Natural killer cell treated with Interleukin-12 subunit alpha and Interleukin-12 subunit beta and Interleukin-15 and Interleukin-18, amount 100 ng/mL, for 72 hours (primary cell): ENCODE measurements at regions not wholly inside any gene's neighbourhood (a gene's known extent, or its start where the extent isn't known, plus 50 kb on each side); places are given as distances from the start of the nearest gene placed in this dataset.
A peak's percentile ranks its signal among the peaks of the same experiment; 100 is the strongest.

Experiments
- ATAC-seq, 2 donors: fragments of 150-1000 bp; cut with Tn5 transposase in 1 of 2; sonication (Bioruptor Pico), chemical (Tn5 transposase) in 1 of 2; 2 replicates each; pipeline ENCODE4 v1.10.0; 2021
- DNase-seq: peaks from one replicate; pipeline ENCODE4 v3.0.0; 2022; ENCODE audit warnings: low spot score
- H3K27ac Mint-ChIP-seq, 2 donors: 1 replicate in 1 of 2; 2 replicates in 1 of 2; pipeline ENCODE4 v1.8.0; 2022; ENCODE audit warnings: mixed read lengths in 2 of 2, mild to moderate bottlenecking in 1 of 2, moderate library complexity in 1 of 2
- H3K27me3 Mint-ChIP-seq, 2 donors: 1 replicate in 1 of 2; 2 replicates in 1 of 2; pipeline ENCODE4 v1.8.0; 2022; ENCODE audit warnings: mixed read lengths in 2 of 2
- H3K36me3 Mint-ChIP-seq: one replicate; pipeline ENCODE4 v1.8.0; 2022; ENCODE audit warnings: mixed read lengths
- H3K4me1 Mint-ChIP-seq, 2 donors: 1 replicate in 1 of 2; 2 replicates in 1 of 2; pipeline ENCODE4 v1.8.0; 2022; ENCODE audit warnings: low read depth in 2 of 2, mixed read lengths in 2 of 2, mild to moderate bottlenecking in 1 of 2
- H3K4me3 Mint-ChIP-seq: one replicate; pipeline ENCODE4 v1.8.0; 2022; ENCODE audit warnings: mixed read lengths
- H3K9me3 Mint-ChIP-seq: 2 replicates; pipeline ENCODE4 v1.8.0; 2022; ENCODE audit warnings: mixed read lengths

DNA sequence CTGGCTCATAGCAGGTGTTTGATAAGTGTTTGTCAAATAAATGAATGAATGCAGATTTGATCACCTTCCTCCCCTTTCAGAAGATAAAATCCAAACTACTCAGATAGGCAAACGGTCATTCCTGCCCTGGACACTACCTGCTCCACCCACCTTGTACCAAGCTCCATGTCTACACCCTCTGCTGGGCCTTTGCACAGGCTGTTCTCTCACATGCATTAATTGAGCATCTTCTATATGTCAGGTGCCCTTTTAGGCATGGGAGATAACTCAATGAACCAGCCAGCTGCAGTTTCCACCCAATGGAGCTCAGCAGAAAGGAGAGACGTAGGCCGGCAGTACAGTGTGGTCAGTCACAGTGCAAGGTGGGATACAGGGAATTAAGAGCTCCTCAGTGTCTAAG is 102.3 kb upstream of the CPEB4 start:
- Mint-ChIP-seq H3K4me1 (peaks cover 8 to 21% of the 10 kb centered on the region in 2 donors), H3K27ac (no peak overlapping the region), H3K27me3 (peaks cover 6 to 10% of the 10 kb centered on the region in 2 donors), H3K4me3 (no peak overlapping the region), H3K9me3 (no peaks in the 10 kb centered on the region), H3K36me3 (no peaks in the 10 kb centered on the region)
- no peak for ATAC-seq
- DNase-seq = no peak

GRCh38 chr5:173786286-173787187 is 101.6 kb upstream of the CPEB4 start:
- Mint-ChIP-seq H3K27me3 (peaks cover 6 to 10% of the 10 kb centered on the region in 2 donors), H3K4me1 (peaks cover 7 to 17% of the 10 kb centered on the region in 2 donors), H3K4me3 (no peak overlapping the region), H3K36me3 (no peaks in the 10 kb centered on the region), H3K9me3 (no peaks in the 10 kb centered on the region), H3K27ac (no peak overlapping the region)
- no peak for ATAC-seq
- no peak for DNase-seq

GRCh38 chr5:173789031-173789920 is 98.9 kb upstream of the CPEB4 start:
- no peak overlapping the region for H3K27ac Mint-ChIP-seq
- DNase-seq (no peak), ATAC-seq (no peak)
- no peaks in the 10 kb centered on the region for H3K36me3 Mint-ChIP-seq
- peaks cover 0 to 7% of the 10 kb centered on the region in 2 donors for H3K4me1 Mint-ChIP-seq
- no peaks in the 10 kb centered on the region for H3K9me3 Mint-ChIP-seq
- H3K27me3 Mint-ChIP-seq = peaks cover 8 to 10% of the 10 kb centered on the region in 2 donors
- H3K4me3 Mint-ChIP-seq = no peak overlapping the region

GRCh38 chr5:173790177-173790719 is 97.9 kb upstream of the CPEB4 start:
- H3K27me3 Mint-ChIP-seq = peaks cover 8 to 10% of the 10 kb centered on the region in 2 donors
- H3K27ac Mint-ChIP-seq = no peak overlapping the region
- no peaks in the 10 kb centered on the region for H3K36me3 Mint-ChIP-seq
- ATAC-seq = no peak
- H3K4me1 Mint-ChIP-seq = peaks cover 0 to 7% of the 10 kb centered on the region in 2 donors
- no peak for DNase-seq
- H3K4me3 Mint-ChIP-seq = no peak overlapping the region
- no peaks in the 10 kb centered on the region for H3K9me3 Mint-ChIP-seq

GRCh38 chr5:173790836-173791546 is 97.2 kb upstream of the CPEB4 start:
- H3K9me3 Mint-ChIP-seq = no peaks in the 10 kb centered on the region
- H3K36me3 Mint-ChIP-seq = no peaks in the 10 kb centered on the region
- no peak for DNase-seq
- H3K4me1 Mint-ChIP-seq = peaks cover 0 to 7% of the 10 kb centered on the region in 2 donors
- H3K27me3 Mint-ChIP-seq = peaks cover 5 to 10% of the 10 kb centered on the region in 2 donors
- no peak overlapping the region for H3K27ac Mint-ChIP-seq
- no peak for ATAC-seq
- H3K4me3 Mint-ChIP-seq = no peak overlapping the region

DNA sequence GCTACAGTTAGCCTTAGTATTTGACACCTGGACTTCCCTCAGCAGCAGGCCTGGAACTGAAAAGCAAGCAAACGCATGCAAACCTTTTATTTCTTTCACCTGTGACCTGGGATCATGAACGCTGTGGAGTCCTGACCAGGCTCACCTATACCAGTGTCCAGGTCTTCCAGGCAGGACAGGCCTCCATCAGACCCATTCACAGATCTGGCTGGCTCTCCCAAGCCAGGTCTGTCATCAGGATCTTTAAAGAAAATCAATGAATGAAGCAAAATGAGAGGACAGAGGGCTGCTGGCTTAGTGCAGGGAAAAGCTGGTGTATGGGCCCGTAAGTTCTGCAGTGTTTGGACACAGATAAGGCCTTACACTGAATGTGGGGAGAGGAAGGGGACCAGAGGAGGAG is 96.3 kb upstream of the CPEB4 start:
- Mint-ChIP-seq H3K9me3 (no peaks in the 10 kb centered on the region), H3K27ac (no peak overlapping the region), H3K4me3 (no peak overlapping the region), H3K36me3 (no peaks in the 10 kb centered on the region), H3K4me1 (peaks cover 0 to 2% of the 10 kb centered on the region in 2 donors), H3K27me3 (peaks cover 3 to 11% of the 10 kb centered on the region in 2 donors)
- no peak for DNase-seq
- no peak for ATAC-seq

DNA sequence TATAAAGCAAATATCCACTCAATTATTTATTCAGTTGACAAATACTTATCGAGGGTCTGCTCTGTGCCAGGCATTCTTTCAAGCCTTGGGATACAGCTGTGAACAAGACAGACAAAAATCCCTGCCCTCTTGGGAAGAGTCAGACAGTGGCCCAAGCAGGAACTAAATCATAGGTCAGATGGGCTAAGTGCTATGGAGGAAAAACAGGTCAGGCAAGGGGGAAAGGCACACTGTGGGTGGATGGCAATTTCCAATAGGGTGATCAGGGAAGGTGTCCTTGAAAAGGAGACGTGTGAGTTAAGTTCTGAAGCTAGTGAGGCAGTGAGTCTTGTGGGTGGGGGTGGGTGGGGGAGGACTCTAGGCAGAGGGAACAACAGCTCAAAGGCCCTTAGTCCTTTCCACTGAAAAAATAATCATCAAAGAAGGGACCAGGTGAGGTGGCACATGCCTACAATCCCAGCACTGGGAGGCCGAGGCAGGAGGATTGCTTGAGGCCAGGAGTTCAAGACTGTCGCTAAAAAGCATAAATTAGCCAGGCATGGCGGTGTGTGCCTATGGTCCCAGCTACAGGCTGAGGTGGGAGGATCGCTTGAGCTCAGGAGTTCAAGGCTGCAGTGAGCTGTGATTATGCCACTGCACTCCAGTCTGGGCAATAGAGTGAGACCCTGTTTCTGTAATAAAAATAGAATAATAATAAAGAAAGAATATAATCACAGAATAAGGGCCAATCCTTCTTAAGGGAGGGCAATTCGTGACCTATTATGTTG is 95.2 kb upstream of the CPEB4 start:
- peaks cover 2 to 5% of the 10 kb centered on the region in 2 donors for H3K27me3 Mint-ChIP-seq

GRCh38 chr5:173793648-173794548 is 94.3 kb upstream of the CPEB4 start:
- Mint-ChIP-seq H3K4me3 (no peak overlapping the region), H3K27ac (no peak overlapping the region), H3K27me3 (peaks cover 3 to 9% of the 10 kb centered on the region in 2 donors), H3K9me3 (no peaks in the 10 kb centered on the region), H3K4me1 (no peaks in the 10 kb centered on the region), H3K36me3 (no peaks in the 10 kb centered on the region)
- DNase-seq (no peak), ATAC-seq (no peak)

More for the DNA sequence above, 95.2 kb upstream of the CPEB4 start:
- no peaks in the 10 kb centered on the region for H3K36me3 Mint-ChIP-seq
- ATAC-seq = no peak
- no peaks in the 10 kb centered on the region for H3K9me3 Mint-ChIP-seq
- H3K27ac Mint-ChIP-seq = no peak overlapping the region
- no peak overlapping the region for H3K4me3 Mint-ChIP-seq
- DNase-seq = no peak
- H3K4me1 Mint-ChIP-seq = no peaks in the 10 kb centered on the region

DNA sequence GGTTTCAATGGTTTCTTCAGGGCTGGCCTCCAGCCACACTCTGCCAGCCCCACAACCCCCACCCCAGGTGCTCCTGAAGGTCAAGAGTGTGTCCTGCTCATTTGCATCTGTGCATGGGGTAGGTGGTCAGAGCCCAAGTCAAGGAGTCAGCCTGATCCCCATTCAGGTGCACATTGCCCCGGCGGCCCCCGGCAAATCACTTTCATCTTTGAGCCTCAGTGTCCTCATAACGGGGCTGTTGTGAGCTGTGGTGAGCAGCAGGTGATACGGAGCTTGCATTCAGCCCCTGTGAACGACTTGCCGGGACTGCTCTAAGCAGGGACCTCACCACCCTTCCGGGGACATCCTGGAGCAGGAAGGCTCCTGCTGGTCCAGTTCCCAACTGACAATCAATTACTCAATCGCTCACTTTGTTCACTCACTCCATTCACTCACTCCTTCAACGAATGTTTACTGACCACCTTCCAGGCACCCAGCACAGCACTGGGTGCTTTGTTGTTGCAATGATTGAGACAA is 93.2 kb upstream of the CPEB4 start:
- ATAC-seq (no peak), DNase-seq (no peak)
- Mint-ChIP-seq H3K27me3 (peaks cover 5 to 13% of the 10 kb centered on the region in 2 donors), H3K27ac (no peak overlapping the region), H3K36me3 (no peaks in the 10 kb centered on the region), H3K9me3 (no peaks in the 10 kb centered on the region), H3K4me1 (no peaks in the 10 kb centered on the region), H3K4me3 (no peak overlapping the region)

- DNase-seq (no peak), ATAC-seq (peak; percentile 2 to 13)
- H3K27me3 Mint-ChIP-seq = peaks cover 5 to 13% of the 10 kb centered on the region in 2 donors
- no peak overlapping the region for H3K27ac Mint-ChIP-seq
- no peaks in the 10 kb centered on the region for H3K4me1 Mint-ChIP-seq
- no peaks in the 10 kb centered on the region for H3K9me3 Mint-ChIP-seq
- H3K36me3 Mint-ChIP-seq = no peaks in the 10 kb centered on the region
- no peak overlapping the region for H3K4me3 Mint-ChIP-seq
These were observed 92.5 kb upstream of the CPEB4 start for GRCh38 chr5:173795601-173796000.

- Mint-ChIP-seq H3K36me3 (no peaks in the 10 kb centered on the region), H3K4me3 (no peak overlapping the region), H3K27me3 (peaks cover 6 to 13% of the 10 kb centered on the region in 2 donors), H3K27ac (no peak overlapping the region), H3K9me3 (no peaks in the 10 kb centered on the region), H3K4me1 (no peaks in the 10 kb centered on the region)
- ATAC-seq (no peak), DNase-seq (no peak)
These were observed 91.2 kb upstream of the CPEB4 start for GRCh38 chr5:173796721-173797495.
